ENCODE measurements at regions not wholly inside any gene's neighbourhood (a gene's known extent, or its start where the extent isn't known, plus 50 kb on each side); places are given as distances from the start of the nearest gene placed in this dataset.

DNA sequence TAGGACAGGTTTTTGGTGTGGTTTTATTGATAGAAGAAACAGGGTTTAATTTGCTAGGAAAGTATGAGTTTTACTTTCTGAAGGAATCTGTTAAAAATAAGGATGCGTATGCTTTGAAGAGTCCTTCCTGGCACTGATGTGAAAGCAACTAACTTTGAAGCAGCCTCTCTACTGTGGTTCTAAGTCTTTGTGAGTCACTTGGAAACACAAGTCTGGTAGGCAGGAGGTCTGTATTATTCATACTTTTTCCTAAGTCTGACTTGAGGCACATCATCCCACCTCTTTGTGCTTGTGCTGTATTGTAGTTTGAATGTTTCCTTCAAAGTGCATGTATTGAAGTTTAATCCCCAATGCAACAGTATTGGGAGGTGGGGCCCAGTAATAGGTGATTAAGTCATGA is 129.0 kb downstream of the TAF11L14 start:
- no peak for DNase-seq

GRCh38 chr5:17766031-17766430 is 131.8 kb downstream of the TAF11L14 start:
- no peak for DNase-seq

DNA sequence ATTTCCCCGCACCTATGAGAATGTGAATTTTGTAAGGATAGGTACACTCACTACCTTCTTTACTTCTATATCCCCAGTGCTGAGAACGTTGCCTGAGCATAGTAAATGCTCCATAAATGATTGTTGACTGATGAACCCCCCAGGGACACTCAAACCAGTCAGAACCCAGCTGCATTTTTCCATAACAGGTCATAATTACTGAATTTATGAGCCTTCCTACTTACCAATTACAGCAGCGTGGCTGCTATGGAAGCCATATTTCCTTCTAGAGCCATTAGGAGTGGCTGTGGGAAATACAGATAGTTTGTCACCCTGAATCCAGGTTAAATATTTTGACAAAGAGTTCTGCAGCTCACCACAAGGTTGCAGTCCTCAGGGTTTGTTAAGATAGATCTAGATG is 135.0 kb downstream of the TAF11L14 start:
- DNase-seq: no peak

- no peak for DNase-seq
Observed at GRCh38 chr5:17772232-17772631, 138.0 kb downstream of the TAF11L14 start.

GRCh38 chr5:17785774-17786173 is 151.5 kb downstream of the TAF11L14 start:
- DNase-seq: no peak

DNA sequence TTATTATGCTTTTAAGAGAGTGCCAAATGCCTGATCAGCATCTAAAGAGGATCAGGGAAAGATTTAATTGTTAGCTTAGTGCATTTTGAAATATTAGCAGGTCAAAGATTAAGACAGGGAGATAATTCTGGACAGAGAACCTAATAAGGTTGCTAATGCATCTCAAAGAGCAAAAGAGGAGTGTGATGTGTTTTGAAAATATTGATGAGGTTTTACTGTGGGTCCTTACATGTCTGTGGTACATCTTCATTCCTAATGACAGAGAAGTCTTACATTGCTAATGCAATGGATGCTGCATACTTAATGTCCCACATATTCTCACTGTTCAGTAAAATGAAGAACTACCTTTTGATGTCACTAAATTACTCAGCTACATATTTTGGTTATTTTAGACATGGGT is 154.1 kb downstream of the TAF11L14 start:
- DNase-seq: no peak

DNA sequence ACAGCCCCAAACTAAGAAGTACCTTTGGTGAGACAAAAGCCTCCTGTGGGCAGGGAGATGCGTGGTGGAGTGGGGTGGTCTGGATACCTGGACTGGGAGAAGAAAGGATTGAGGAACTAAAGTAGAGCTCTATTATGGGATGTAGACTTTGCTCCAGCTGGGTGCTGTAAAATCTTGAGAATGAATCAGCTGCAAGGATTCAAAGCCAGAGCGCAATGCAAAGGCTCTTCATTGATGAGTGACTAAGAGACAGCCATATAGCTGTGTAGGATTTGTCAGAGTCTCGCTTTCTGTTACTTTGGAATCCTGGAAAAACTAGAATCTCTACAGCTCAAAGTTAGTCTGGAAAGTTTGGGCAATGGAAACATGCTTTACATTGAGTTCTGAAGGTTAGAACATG is 159.9 kb downstream of the TAF11L14 start:
- no peak for DNase-seq

DNA sequence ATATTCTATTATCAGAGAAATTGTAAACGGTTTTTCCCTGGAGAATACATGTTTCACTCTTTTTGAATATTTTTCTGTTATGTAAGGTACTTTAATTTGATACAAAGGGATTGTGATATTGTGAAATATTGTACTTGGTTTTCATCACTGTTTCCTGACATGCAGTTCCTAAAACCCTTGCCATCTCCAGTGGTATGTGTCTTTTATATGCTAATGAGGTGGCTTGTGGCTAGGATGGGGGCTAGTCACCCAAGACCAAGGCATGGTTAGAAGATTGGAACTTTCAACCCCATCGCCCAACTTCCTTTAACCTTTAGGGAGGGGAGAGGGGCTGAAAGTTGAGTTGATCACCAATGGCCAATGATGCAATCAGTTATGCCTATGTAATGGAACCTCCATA is 160.6 kb downstream of the TAF11L14 start:
- no peak for DNase-seq

- no peak for DNase-seq
Observed at GRCh38 chr5:17796142-17796541, 161.9 kb downstream of the TAF11L14 start.

GRCh38 chr5:17796757-17797396 is 162.6 kb downstream of the TAF11L14 start:
- no peak for DNase-seq

DNA sequence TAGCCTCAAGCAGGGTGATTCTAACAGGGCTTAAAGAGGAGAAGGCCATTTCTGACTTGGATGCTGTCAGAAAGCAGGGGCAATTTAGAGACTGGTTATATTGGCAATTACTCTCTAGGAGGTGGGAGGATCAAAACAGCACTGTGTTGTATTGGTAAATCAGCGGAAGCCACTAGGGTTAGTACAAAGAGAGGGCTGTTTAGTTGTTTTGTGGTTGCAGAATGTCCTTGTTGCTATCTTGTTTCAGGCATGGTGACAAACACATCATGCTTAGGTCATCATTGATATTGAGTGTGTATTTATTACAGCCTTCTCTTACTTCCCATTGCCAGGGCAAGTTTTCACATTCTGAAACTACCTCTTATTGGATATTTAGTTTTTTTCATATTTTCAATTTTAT is 165.3 kb downstream of the TAF11L14 start:
- DNase-seq: no peak

DNA sequence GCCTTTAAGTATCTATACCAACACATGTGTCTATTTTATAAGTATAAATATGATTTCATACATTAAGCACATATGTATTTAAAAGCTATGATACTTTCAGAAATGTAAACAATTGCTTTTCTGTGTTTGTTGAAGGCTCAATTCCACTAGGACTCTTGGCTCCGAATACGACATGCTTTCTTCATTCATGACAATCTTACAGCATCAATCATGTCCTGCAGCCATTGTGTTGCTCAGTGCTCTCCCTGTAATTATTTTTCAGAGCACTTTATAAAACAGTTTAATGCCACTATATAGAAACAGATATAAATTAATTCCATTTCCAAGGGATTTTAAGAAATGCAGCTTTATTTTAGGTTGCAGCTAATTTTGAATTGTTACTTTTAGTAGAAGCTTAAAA is 167.3 kb downstream of the TAF11L14 start:
- DNase-seq: no peak

GRCh38 chr5:17802256-17802655 is 168.0 kb downstream of the TAF11L14 start:
- DNase-seq: no peak

- DNase-seq: no peak
Observed at GRCh38 chr5:17803971-17804370, 169.7 kb downstream of the TAF11L14 start.

DNA sequence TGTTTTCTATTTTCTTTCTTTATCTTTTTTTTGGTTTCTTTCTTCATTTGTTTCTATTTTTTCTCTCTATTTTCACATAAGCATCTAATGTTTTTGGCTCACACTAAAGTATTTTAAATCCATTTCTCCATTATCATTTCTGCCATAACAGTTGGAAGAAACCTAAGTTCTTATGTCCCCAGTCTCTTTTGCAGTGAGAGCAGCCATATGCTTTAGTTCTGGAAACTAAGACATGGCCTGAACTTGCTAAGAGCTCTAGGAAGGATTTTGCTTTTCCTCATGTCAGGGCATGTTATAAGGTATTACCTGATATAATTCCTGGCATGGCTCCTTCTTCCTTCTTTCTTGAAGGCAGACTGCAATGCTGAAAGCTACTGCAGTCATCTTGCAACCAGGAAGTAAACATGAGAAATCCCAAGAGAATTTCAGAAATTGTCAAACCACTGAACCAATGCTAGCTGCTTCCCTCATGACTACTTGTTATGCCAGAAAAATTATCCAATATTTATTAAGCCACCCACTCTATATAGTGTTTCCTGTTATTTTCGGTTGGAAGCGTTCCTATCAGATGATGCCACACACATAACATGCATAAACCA is 171.1 kb downstream of the TAF11L14 start:
- DNase-seq: no peak

DNA sequence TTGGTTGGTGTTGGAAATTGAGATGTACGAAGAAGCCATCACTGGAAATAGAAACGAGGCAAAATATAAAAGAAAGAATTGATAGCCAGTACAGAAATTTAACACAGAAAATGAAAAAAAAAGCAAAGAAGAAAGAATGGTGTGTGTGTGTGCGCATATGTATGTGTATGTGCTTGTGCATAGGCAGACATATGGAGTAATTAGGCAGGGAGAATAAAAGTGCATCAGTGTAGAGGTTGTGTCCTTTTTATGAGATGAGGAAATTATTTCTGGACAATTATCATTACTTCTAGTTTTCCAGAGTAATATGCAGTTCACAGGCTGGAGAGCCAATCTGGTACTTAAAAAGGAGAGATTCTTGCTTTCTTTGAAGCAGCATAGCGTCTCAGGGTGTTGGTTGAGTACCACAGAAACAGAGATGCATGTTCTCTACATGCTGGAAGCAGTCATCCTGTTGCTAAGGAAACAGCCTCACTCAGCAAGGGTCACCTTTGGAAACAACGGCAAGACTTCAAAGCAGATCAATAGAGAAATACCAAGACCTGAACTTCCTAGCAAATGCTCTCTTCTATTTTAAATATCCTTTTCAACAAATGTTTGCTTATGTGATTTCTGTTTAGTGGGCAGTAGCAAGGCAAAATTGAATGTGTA is 172.7 kb downstream of the TAF11L14 start:
- no peak for DNase-seq

- DNase-seq: no peak
Observed at GRCh38 chr5:17808566-17808965, 174.3 kb downstream of the TAF11L14 start.

GRCh38 chr5:17810734-17811133 is 176.5 kb downstream of the TAF11L14 start:
- DNase-seq: no peak

DNA sequence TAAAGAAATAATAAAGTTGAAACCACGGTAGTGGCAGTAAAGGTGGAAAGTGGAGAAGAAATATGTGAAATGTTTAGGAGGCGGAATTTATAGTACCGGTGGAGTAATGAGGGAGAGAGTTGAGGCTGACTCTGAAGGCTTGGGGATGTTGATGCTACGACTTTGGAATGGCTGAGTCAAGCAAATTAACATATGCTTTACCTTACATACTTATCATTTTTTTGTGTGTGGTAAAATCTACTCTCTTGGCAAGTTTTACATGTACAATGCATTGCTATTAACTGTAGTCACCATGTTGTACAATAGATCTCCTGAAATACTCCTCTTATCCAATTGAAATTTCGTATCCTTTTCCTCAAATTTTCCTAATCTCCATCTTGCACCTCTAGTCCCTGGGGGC is 179.0 kb downstream of the TAF11L14 start:
- DNase-seq: no peak

DNA sequence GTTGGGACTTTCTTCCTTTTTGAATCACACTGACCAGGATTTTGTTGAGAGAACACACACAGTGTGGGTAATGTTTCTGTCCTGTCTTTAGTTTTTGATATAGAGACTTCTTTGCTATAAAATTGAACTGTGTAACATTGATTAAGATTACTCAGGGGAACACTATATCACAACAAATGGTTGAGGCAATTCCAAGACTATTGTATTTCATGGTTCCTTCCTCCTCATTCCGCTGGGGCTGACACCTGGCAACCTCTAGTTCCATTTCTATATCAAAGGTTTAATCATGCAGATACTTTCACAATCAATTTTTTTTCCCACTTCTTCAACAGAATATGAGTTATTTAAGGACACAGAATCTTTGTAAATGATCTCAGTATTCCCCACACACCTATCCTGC is 182.2 kb downstream of the TAF11L14 start:
- no peak for DNase-seq

- DNase-seq: no peak
Observed at GRCh38 chr5:17816944-17817343, 182.7 kb downstream of the TAF11L14 start.

DNA sequence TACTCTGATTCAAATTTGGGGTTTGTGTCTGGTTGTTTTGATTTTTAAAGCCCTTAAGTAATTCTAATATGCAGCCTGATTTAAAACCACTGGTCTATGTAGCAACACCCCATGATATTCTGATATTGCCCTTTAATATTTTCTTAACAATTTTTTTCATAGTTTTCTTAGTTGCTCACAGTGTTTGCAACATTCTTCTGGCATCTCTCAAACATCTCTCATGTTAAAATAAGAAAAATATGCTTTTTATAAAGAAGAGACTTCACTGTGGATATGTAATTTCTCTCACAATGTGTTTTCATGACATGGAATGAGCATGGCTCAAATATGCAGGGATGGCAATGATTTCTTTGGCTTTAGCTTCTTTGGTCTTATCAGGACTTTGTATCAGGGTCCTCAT is 183.7 kb downstream of the TAF11L14 start:
- DNase-seq: no peak

DNA sequence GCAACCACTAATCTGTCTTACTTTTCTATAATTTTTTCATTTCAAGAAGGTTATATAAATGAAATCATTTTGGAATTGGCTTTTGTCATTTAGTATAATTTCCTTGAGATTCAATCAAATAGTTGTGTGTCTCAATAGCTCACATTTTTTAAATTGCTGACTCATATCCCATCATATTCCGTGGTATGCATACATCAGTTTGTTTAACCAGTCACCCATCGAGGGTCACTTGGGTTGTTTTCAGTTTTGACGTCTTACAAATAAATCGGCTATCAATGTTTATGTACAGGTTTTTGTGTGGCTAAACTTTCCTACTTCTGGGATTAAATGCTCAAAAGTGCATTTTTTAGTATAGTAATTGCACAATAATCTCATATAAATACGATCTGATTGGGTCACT is 185.5 kb downstream of the TAF11L14 start:
- DNase-seq: no peak

DNA sequence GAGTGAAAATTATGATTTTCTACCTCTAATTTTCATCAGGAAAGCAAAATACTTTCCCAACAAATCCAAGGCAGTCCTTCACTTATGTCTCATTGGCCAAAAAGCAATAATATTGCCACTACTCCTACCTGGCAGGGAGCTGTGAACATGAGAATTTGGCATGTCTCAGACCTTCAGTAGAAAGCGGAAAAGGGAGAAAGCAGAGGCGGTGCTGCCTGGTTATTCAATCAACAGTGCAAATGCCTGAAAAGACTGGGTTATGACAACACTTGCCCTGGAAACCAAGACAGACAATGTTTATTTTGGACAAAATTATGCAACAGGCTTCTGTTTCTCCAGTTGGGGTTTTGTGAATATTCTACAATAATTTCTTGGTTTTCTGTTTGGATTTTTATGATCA is 194.4 kb downstream of the TAF11L14 start:
- no peak for DNase-seq

GRCh38 chr5:17829456-17829855 is 195.2 kb downstream of the TAF11L14 start:
- no peak for DNase-seq
